Neural cell (in vitro differentiated cells): ENCODE measurements at regions not wholly inside any gene's neighbourhood (a gene's known extent, or its start where the extent isn't known, plus 50 kb on each side); places are given as distances from the start of the nearest gene placed in this dataset.

ENCODE experiments used
- H2AFZ ChIP-seq: fragments of 200-600, 300-800 bp; sonication (generic), shearing (Covaris generic); 2 replicates; pipeline ENCODE4 v1.6.0; 2014; ENCODE audit warnings: low read depth, mild to moderate bottlenecking, antibody characterized with exemption, low read length, moderate library complexity
- H3F3A ChIP-seq: fragments of 200-600 bp; shearing (Covaris generic); 2 replicates; pipeline ENCODE4 v1.6.1; 2016; ENCODE audit warnings: mild to moderate bottlenecking, moderate library complexity, mixed read lengths, antibody characterized with exemption, low read length; ENCODE audit not compliant: insufficient read depth, poor library complexity, severe bottlenecking
- H3K27ac ChIP-seq: fragments of 200-600, 300-800 bp; sonication (generic), shearing (Covaris generic); 2 replicates; pipeline ENCODE4 v1.5.1; 2014; ENCODE audit warnings: mild to moderate bottlenecking, low read length, moderate library complexity
- H3K27me3 ChIP-seq: fragments of 300-800, 200-600 bp; sonication (generic), shearing (Covaris generic); 2 replicates; pipeline ENCODE4 v1.6.0; 2014; ENCODE audit warnings: mild to moderate bottlenecking, low read depth, low read length, moderate library complexity; ENCODE audit not compliant: insufficient read depth
- H3K36me3 ChIP-seq: fragments of 300-800, 200-600 bp; sonication (generic), shearing (Covaris generic); 2 replicates; pipeline ENCODE4 v1.5.1; 2014; ENCODE audit warnings: mild to moderate bottlenecking, antibody characterized with exemption, low read length, moderate library complexity; ENCODE audit not compliant: insufficient read depth
- H3K4me2 ChIP-seq: fragments of 300-800, 200-600 bp; sonication (generic), shearing (Covaris generic); 2 replicates; pipeline ENCODE4 v1.6.0; 2014; ENCODE audit warnings: mild to moderate bottlenecking, low read length
- H3K4me3 ChIP-seq: fragments of 300-800, 200-600 bp; sonication (generic), shearing (Covaris generic); 2 replicates; pipeline ENCODE4 v1.5.1; 2014; ENCODE audit warnings: mild to moderate bottlenecking, low read length, moderate library complexity
- H3K79me2 ChIP-seq: fragments of 200-600 bp; shearing (Covaris generic); replicated peaks from 2 replicates; pipeline ENCODE4 v1.6.0; 2014; ENCODE audit warnings: mild to moderate bottlenecking, low read length, moderate library complexity; ENCODE audit not compliant: insufficient read depth
- H3K9ac ChIP-seq: fragments of 300-800, 200-600 bp; sonication (generic), shearing (Covaris generic); 2 replicates; pipeline ENCODE4 v1.6.1; 2016; ENCODE audit warnings: mild to moderate bottlenecking, low read length, mixed read lengths
- H3K9me2 ChIP-seq: fragments of 200-600 bp; shearing (Covaris generic); 2 replicates; pipeline ENCODE4 v1.6.1; 2016; ENCODE audit warnings: mild to moderate bottlenecking, low read length, mixed read lengths; ENCODE audit not compliant: insufficient read depth
- H3K9me3 ChIP-seq: fragments of 200-600, 300-800 bp; sonication (generic), shearing (Covaris generic); 2 replicates; pipeline ENCODE4 v1.6.1; 2016; ENCODE audit warnings: mild to moderate bottlenecking, mixed run types, low read length, moderate library complexity, mixed read lengths
- H4K20me1 ChIP-seq: fragments of 200-600 bp; shearing (Covaris generic); 2 replicates; pipeline ENCODE4 v1.6.1; 2016; ENCODE audit warnings: mild to moderate bottlenecking, mixed run types; ENCODE audit not compliant: insufficient read depth
- CTCF ChIP-seq: fragments of 450-650 bp; IDR thresholded peaks from 2 replicates; pipeline ENCODE4 v1.5.1; 2014; ENCODE audit warnings: antibody characterized with exemption, mild to moderate bottlenecking, moderate library complexity; ENCODE audit not compliant: poor library complexity, severe bottlenecking
- EP300 ChIP-seq: fragments of 450-650 bp; conservative IDR thresholded peaks from 2 replicates; pipeline ENCODE4 v1.6.1; 2014; ENCODE audit warnings: antibody characterized with exemption, mild to moderate bottlenecking, moderate library complexity; ENCODE audit not compliant: poor library complexity, severe bottlenecking
- EZH2 ChIP-seq: fragments of 200-600, 300-800 bp; shearing (Covaris generic), sonication (generic); IDR thresholded peaks from 2 replicates; pipeline ENCODE4 v1.6.1; 2014; ENCODE audit warnings: antibody characterized with exemption, low read length, borderline replicate concordance, mild to moderate bottlenecking; ENCODE audit not compliant: insufficient read depth, poor library complexity, severe bottlenecking
- MXI1 ChIP-seq: fragments of 450-650 bp; conservative IDR thresholded peaks from 2 replicates; pipeline ENCODE4 v1.6.1; 2014; ENCODE audit warnings: antibody characterized with exemption, mild to moderate bottlenecking; ENCODE audit not compliant: poor library complexity, severe bottlenecking
- POLR2AphosphoS5 ChIP-seq: IDR thresholded peaks from 2 replicates; pipeline ENCODE4 v1.6.1; 2012
- RAD21 ChIP-seq: fragments of 450-650 bp; conservative IDR thresholded peaks from 2 replicates; pipeline ENCODE4 v1.6.1; 2014; ENCODE audit warnings: antibody characterized with exemption, mild to moderate bottlenecking, moderate library complexity
- REST ChIP-seq: IDR thresholded peaks from 2 replicates; pipeline ENCODE4 v1.6.1; 2012; ENCODE audit warnings: borderline replicate concordance
- SMC3 ChIP-seq: fragments of 450-650 bp; conservative IDR thresholded peaks from 2 replicates; pipeline ENCODE4 v1.6.1; 2014; ENCODE audit warnings: antibody characterized with exemption, mild to moderate bottlenecking, moderate library complexity; ENCODE audit not compliant: poor library complexity
- TAF1 ChIP-seq: IDR thresholded peaks from 2 replicates; pipeline ENCODE4 v1.6.1; 2012; ENCODE audit warnings: low read depth

- H3K4me3 ChIP-seq = no peak overlapping the region
- H3K9me2 ChIP-seq = no peaks in the 10 kb centered on the region
- H2AFZ ChIP-seq = no peak overlapping the region
- TF ChIP-seq RAD21 (no peak), EZH2 (no peak), MXI1 (no peak), REST (no peak), CTCF (no peak), SMC3 (no peak), EP300 (no peak), POLR2AphosphoS5 (no peak), TAF1 (no peak)
- H3K9me3 ChIP-seq = no peaks in the 10 kb centered on the region
- H4K20me1 ChIP-seq = no peaks in the 10 kb centered on the region
- no peaks in the 10 kb centered on the region for H3K79me2 ChIP-seq
- no peak overlapping the region for H3K9ac ChIP-seq
- no peaks in the 10 kb centered on the region for H3F3A ChIP-seq
- H3K27me3 ChIP-seq = no peaks in the 10 kb centered on the region
- no peak overlapping the region for H3K4me2 ChIP-seq
- no peak overlapping the region for H3K27ac ChIP-seq
- H3K36me3 ChIP-seq = no peaks in the 10 kb centered on the region
Observed at GRCh38 chr9:94018628-94019027, 63.5 kb upstream of the BARX1 start.

- Histone ChIP-seq H2AFZ (no peak overlapping the region), H3K9me3 (no peaks in the 10 kb centered on the region), H3K36me3 (no peaks in the 10 kb centered on the region), H3F3A (no peaks in the 10 kb centered on the region), H4K20me1 (no peaks in the 10 kb centered on the region), H3K27me3 (no peaks in the 10 kb centered on the region), H3K9ac (no peak overlapping the region), H3K79me2 (no peaks in the 10 kb centered on the region), H3K4me2 (no peak overlapping the region), H3K9me2 (no peaks in the 10 kb centered on the region), H3K4me3 (no peak overlapping the region), H3K27ac (no peak overlapping the region)
- no peak for TF ChIP-seq POLR2AphosphoS5
- TF ChIP-seq MXI1 = no peak
Observed at GRCh38 chr9:94017939-94018531, 62.9 kb upstream of the BARX1 start.

- Histone ChIP-seq H3F3A (no peaks in the 10 kb centered on the region), H3K9me3 (no peaks in the 10 kb centered on the region), H3K79me2 (no peaks in the 10 kb centered on the region), H3K4me2 (no peak overlapping the region), H3K27me3 (no peaks in the 10 kb centered on the region), H2AFZ (no peak overlapping the region), H3K36me3 (no peaks in the 10 kb centered on the region), H3K27ac (no peak overlapping the region), H3K9me2 (no peaks in the 10 kb centered on the region), H4K20me1 (no peaks in the 10 kb centered on the region), H3K4me3 (no peak overlapping the region), H3K9ac (no peak overlapping the region)
- no peak for TF ChIP-seq SMC3
- TF ChIP-seq CTCF = no peak
- no peak for TF ChIP-seq TAF1
Observed at GRCh38 chr9:94016744-94017143, 61.6 kb upstream of the BARX1 start.
